GM12865 (cell line): ENCODE measurements at regions not wholly inside any gene's neighbourhood (a gene's known extent, or its start where the extent isn't known, plus 50 kb on each side); places are given as distances from the start of the nearest gene placed in this dataset.

Experiments
- DNase-seq: peaks from one replicate; pipeline ENCODE4 v3.0.0; 2010; ENCODE audit warnings: low read depth
- H3K4me3 ChIP-seq: 2 replicates; pipeline ENCODE4 v1.5.1; 2011; ENCODE audit warnings: mild to moderate bottlenecking, low read depth, low read length, control low read depth
- CTCF ChIP-seq: IDR thresholded peaks from 2 replicates; pipeline ENCODE4 v1.5.1; 2011; ENCODE audit warnings: low read length, control low read depth, low read depth, inconsistent platforms; ENCODE audit not compliant: insufficient read depth; ENCODE audit errors: missing control alignments

- no peak for TF ChIP-seq CTCF
- no peak for DNase-seq
- no peak overlapping the region for H3K4me3 ChIP-seq
Observed at GRCh38 chr2:16135913-16136310, 195.6 kb downstream of the MYCN start.

GRCh38 chr2:16135196-16135912, 195.0 kb downstream of the MYCN start:
- no peak overlapping the region for H3K4me3 ChIP-seq
- TF ChIP-seq CTCF: no peak

GRCh38 chr2:16134436-16135165, 194.3 kb downstream of the MYCN start:
- DNase-seq: no peak
- no peak overlapping the region for H3K4me3 ChIP-seq
- TF ChIP-seq CTCF: no peak

More at GRCh38 chr2:16135196-16135912, 195.0 kb downstream of the MYCN start:
- DNase-seq: no peak

- DNase-seq: no peak
- TF ChIP-seq CTCF: no peak
- no peak overlapping the region for H3K4me3 ChIP-seq
Observed at GRCh38 chr2:16130906-16131400, 190.6 kb downstream of the MYCN start.

GRCh38 chr2:16130541-16130880, 190.2 kb downstream of the MYCN start:
- DNase-seq: no peak
- no peak for TF ChIP-seq CTCF
- no peak overlapping the region for H3K4me3 ChIP-seq

- TF ChIP-seq CTCF: no peak
- H3K4me3 ChIP-seq: no peak overlapping the region
- no peak for DNase-seq
Observed at GRCh38 chr2:16129716-16130540, 189.6 kb downstream of the MYCN start.
